ENCODE measurements at regions not wholly inside any gene's neighbourhood (a gene's known extent, or its start where the extent isn't known, plus 50 kb on each side); places are given as distances from the start of the nearest gene placed in this dataset.

- no peak for DNase-seq (ENCODE audit: low read depth)
These were observed 304.6 kb upstream of the CDH11 start for GRCh38 chr16:65426484-65426883.

- DNase-seq (ENCODE audit: low read depth) = no peak
These were observed 301.1 kb upstream of the CDH11 start for GRCh38 chr16:65422934-65423333.

- DNase-seq (ENCODE audit: low read depth) = no peak
These were observed 299.7 kb upstream of the CDH11 start for GRCh38 chr16:65421596-65421995.

- no peak for DNase-seq (ENCODE audit: low read depth)
These were observed 296.6 kb upstream of the CDH11 start for GRCh38 chr16:65418435-65418834.

- DNase-seq (ENCODE audit: low read depth) = no peak
These were observed 293.6 kb upstream of the CDH11 start for GRCh38 chr16:65415460-65415859.

- DNase-seq (ENCODE audit: low read depth) = no peak
These were observed 292.6 kb upstream of the CDH11 start for GRCh38 chr16:65414284-65414984.

- no peak for DNase-seq (ENCODE audit: low read depth)
These were observed 292.0 kb upstream of the CDH11 start for GRCh38 chr16:65413861-65414260.

GRCh38 chr16:65410801-65411200 lies 288.9 kb upstream of the CDH11 start:
- DNase-seq (ENCODE audit: low read depth) = no peak

- DNase-seq (ENCODE audit: low read depth) = no peak
These were observed 287.6 kb upstream of the CDH11 start for GRCh38 chr16:65409510-65409909.

GRCh38 chr16:65406933-65407332 lies 285.1 kb upstream of the CDH11 start:
- DNase-seq (ENCODE audit: low read depth) = no peak

GRCh38 chr16:65406116-65406515 lies 284.3 kb upstream of the CDH11 start:
- DNase-seq (ENCODE audit: low read depth) = no peak

GRCh38 chr16:65394281-65394680 lies 272.4 kb upstream of the CDH11 start:
- no peak for DNase-seq (ENCODE audit: low read depth)

- no peak for DNase-seq (ENCODE audit: low read depth)
These were observed 271.1 kb upstream of the CDH11 start for GRCh38 chr16:65392806-65393565.

- no peak for DNase-seq (ENCODE audit: low read depth)
These were observed 266.7 kb upstream of the CDH11 start for GRCh38 chr16:65388592-65388991.

GRCh38 chr16:65386672-65387071 lies 264.8 kb upstream of the CDH11 start:
- no peak for DNase-seq (ENCODE audit: low read depth)

- DNase-seq (ENCODE audit: low read depth) = no peak
These were observed 262.6 kb upstream of the CDH11 start for GRCh38 chr16:65384441-65384840.

GRCh38 chr16:65377195-65377594 lies 255.3 kb upstream of the CDH11 start:
- DNase-seq (ENCODE audit: low read depth) = no peak

GRCh38 chr16:65376601-65377000 lies 254.7 kb upstream of the CDH11 start:
- no peak for DNase-seq (ENCODE audit: low read depth)

- DNase-seq (ENCODE audit: low read depth) = no peak
These were observed 253.8 kb upstream of the CDH11 start for GRCh38 chr16:65375651-65376050.

- no peak for DNase-seq (ENCODE audit: low read depth)
These were observed 251.2 kb upstream of the CDH11 start for GRCh38 chr16:65373097-65373496.

GRCh38 chr16:65372171-65372570 lies 250.3 kb upstream of the CDH11 start:
- no peak for DNase-seq (ENCODE audit: low read depth)

- DNase-seq (ENCODE audit: low read depth) = no peak
These were observed 244.2 kb upstream of the CDH11 start for GRCh38 chr16:65365732-65366715.

Measured in stimulated activated CD4-positive, alpha-beta T cell treated with anti-CD3 and anti-CD28 coated beads, Interleukin-2, amount 100 ng/mL, for 4 hours (primary cell).